Left ventricle myocardium inferior (tissue), 1 donor: ENCODE measurements at regions not wholly inside any gene's neighbourhood (a gene's known extent, or its start where the extent isn't known, plus 50 kb on each side); places are given as distances from the start of the nearest gene placed in this dataset.

ENCODE experiments used
- DNase-seq: peaks from one replicate; pipeline ENCODE4 v3.0.0-alpha.2; 2020
- H3K27ac ChIP-seq: fragments of 200-600 bp; replicated peaks from 2 replicates; pipeline ENCODE4 v1.8.0; 2021
- H3K27me3 ChIP-seq: fragments of 200-600 bp; 2 replicates; pipeline ENCODE4 v1.8.0; 2021; ENCODE audit warnings: low read depth
- H3K36me3 ChIP-seq: fragments of 200-600 bp; 2 replicates; pipeline ENCODE4 v1.8.0; 2021
- H3K4me1 ChIP-seq: fragments of 200-600 bp; 2 replicates; pipeline ENCODE4 v1.8.0; 2021
- H3K4me3 ChIP-seq: fragments of 200-600 bp; 2 replicates; pipeline ENCODE4 v1.8.0; 2021; ENCODE audit warnings: mild to moderate bottlenecking, moderate library complexity
- H3K9me3 ChIP-seq: fragments of 200-600 bp; replicated peaks from 2 replicates; pipeline ENCODE4 v1.8.0; 2021
- CTCF ChIP-seq: fragments of 200-600 bp; IDR thresholded peaks from 2 replicates; pipeline ENCODE4 v1.8.0; 2021; ENCODE audit warnings: antibody characterized with exemption, mild to moderate bottlenecking, borderline replicate concordance
- intact Hi-C: fragments of 100-400 bp; cut with micrococcal nuclease; formaldehyde crosslinking; loops from one replicate; pipeline ENCODE4 v1.11.0; 2022
- donor health status: DM: no; HTN: yes; CAD: no; lungs with severe emphysema.

- Histone ChIP-seq H3K36me3 (no peaks in the 10 kb centered on the region), H3K27me3 (no peaks in the 10 kb centered on the region), H3K4me3 (no peak overlapping the region), H3K4me1 (no peaks in the 10 kb centered on the region), H3K27ac (no peak overlapping the region), H3K9me3 (no peaks in the 10 kb centered on the region)
- DNase-seq: no peak
- intact Hi-C loops: no loop called here
- TF ChIP-seq CTCF: no peak
Observed at GRCh38 chr14:71346685-71347084, 439.4 kb downstream of the PCNX1 start.

GRCh38 chr14:71348394-71348793 is 441.1 kb downstream of the PCNX1 start:
- Histone ChIP-seq H3K4me3 (no peak overlapping the region), H3K27ac (no peak overlapping the region), H3K27me3 (no peaks in the 10 kb centered on the region), H3K4me1 (no peaks in the 10 kb centered on the region), H3K9me3 (no peaks in the 10 kb centered on the region), H3K36me3 (no peaks in the 10 kb centered on the region)
- intact Hi-C loops: no loop called here
- DNase-seq: no peak
- TF ChIP-seq CTCF: no peak

DNA sequence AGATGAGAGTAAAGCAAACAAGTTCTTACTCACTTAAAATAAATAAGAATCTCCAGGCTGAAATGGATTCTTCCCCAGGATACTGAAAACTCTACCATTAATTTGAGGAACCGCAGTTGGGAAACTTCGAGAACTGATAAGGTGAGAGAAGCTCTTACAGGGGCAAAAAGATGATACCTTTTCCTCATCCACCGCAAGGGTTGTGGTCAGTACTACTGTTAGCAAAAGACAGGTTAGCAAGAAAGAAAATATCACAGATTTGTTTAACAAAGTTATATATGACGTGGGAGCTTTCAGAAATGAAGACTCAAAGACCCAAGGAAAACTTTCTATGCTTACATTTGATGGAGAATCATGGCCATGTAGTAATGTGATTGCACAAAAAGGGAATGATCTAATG is 441.6 kb downstream of the PCNX1 start:
- H3K27ac ChIP-seq: no peak overlapping the region
- H3K27me3 ChIP-seq: no peaks in the 10 kb centered on the region
- TF ChIP-seq CTCF: no peak
- no peaks in the 10 kb centered on the region for H3K36me3 ChIP-seq
- no peaks in the 10 kb centered on the region for H3K4me1 ChIP-seq
- intact Hi-C loops: no loop called here
- no peaks in the 10 kb centered on the region for H3K9me3 ChIP-seq
- H3K4me3 ChIP-seq: no peak overlapping the region
- no peak for DNase-seq

GRCh38 chr14:71354142-71354541 is 446.9 kb downstream of the PCNX1 start:
- intact Hi-C loops: no loop called here
- no peaks in the 10 kb centered on the region for H3K27me3 ChIP-seq
- no peak overlapping the region for H3K4me3 ChIP-seq
- H3K36me3 ChIP-seq: no peaks in the 10 kb centered on the region
- no peak for DNase-seq
- no peak for TF ChIP-seq CTCF
- H3K4me1 ChIP-seq: peaks cover 21% of the 10 kb centered on the region
- no peak overlapping the region for H3K27ac ChIP-seq
- H3K9me3 ChIP-seq: no peaks in the 10 kb centered on the region

DNA sequence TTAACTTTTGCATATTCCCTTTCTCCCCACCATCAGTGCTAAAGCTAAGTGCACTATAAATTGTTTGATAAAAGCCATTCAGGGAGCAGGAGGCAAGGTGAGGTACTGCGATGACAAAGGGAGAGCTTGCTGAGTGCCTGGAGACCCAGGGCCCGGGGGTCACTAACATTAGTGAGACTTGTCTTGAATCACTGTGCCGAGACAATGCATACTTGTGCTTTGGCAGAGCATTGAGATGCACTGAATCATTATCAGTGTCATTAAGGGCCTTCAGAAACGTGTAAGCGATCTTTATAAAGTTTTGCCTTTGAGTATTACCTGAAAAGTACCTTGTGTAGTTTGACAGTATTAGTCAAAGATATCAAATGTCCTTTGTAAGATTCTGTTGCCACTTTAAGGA is 447.5 kb downstream of the PCNX1 start:
- H3K4me3 ChIP-seq: no peak overlapping the region
- H3K4me1 ChIP-seq: peaks cover 21% of the 10 kb centered on the region

More for the DNA sequence above, 447.5 kb downstream of the PCNX1 start:
- intact Hi-C loops: no loop called here
- no peak for DNase-seq
- no peaks in the 10 kb centered on the region for H3K9me3 ChIP-seq
- H3K27me3 ChIP-seq: no peaks in the 10 kb centered on the region
- peak overlapping the region; percentile 9 for H3K27ac ChIP-seq
- H3K36me3 ChIP-seq: no peaks in the 10 kb centered on the region
- TF ChIP-seq CTCF: no peak
